Nephron (organoid): ENCODE measurements at regions not wholly inside any gene's neighbourhood (a gene's known extent, or its start where the extent isn't known, plus 50 kb on each side); places are given as distances from the start of the nearest gene placed in this dataset.

Source experiments
- H3K27ac Mint-ChIP-seq, 3 experiments: 2 replicates each; pipeline ENCODE4 v1.8.0; 2020; ENCODE audit warnings: mixed read lengths in 3 of 3, mild to moderate bottlenecking in 2 of 3, moderate library complexity in 1 of 3
- H3K27me3 Mint-ChIP-seq: 2 replicates; pipeline ENCODE4 v1.8.0; 2021; ENCODE audit warnings: low read depth, mild to moderate bottlenecking, moderate library complexity, mixed read lengths
- H3K36me3 Mint-ChIP-seq: 2 replicates; pipeline ENCODE4 v1.8.0; 2020; ENCODE audit warnings: low read depth, mixed read lengths
- H3K4me1 Mint-ChIP-seq: 2 replicates; pipeline ENCODE4 v1.8.0; 2020; ENCODE audit warnings: mixed read lengths
- H3K4me3 Mint-ChIP-seq, 3 experiments: 2 replicates each; pipeline ENCODE4 v1.8.0; 2020; ENCODE audit warnings: mild to moderate bottlenecking in 3 of 3, mixed read lengths in 3 of 3, moderate library complexity in 2 of 3
- H3K9me3 Mint-ChIP-seq: 2 replicates; pipeline ENCODE4 v1.8.0; 2020; ENCODE audit warnings: mixed read lengths
- TF ChIP-seq, protein P1 (sequence below), 3 experiments: fragments of 200-600 bp; sonication (generic); IDR thresholded peaks; one replicate each; pipeline ENCODE4 v1.5.0; 2021; ENCODE audit warnings: antibody characterized with exemption in 3 of 3; ENCODE audit not compliant: unreplicated experiment in 3 of 3

DNA sequence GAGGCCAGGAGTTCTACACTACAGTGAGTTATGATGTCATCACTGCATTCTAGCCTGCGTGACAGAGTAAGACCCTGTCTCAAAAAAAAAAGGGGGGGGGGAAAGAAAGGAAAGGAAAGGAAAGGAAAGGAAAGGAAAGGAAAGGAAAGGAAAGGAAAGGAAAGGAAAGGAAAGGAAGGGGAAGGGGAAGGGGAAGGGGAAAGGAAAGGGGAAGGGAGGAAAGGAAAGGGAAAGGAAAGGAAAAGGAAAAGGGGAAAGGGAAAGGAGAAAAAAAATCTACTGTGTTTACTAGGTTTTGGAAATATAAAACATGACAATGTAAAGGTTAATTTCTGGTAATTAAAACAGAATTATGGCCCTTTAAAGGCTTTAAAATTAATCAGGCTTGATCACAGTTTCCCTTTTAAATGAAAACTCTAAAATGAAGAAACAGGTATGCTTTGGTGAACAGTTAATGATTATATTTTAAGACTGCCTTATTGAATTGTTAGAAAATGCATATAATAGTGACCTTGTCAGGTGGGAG is 131.9 kb upstream of the POU5F2 start:
- H3K27me3 Mint-ChIP-seq = no peaks in the 10 kb centered on the region
- H3K4me1 Mint-ChIP-seq = no peaks in the 10 kb centered on the region
- no peaks in the 10 kb centered on the region for H3K9me3 Mint-ChIP-seq
- H3K27ac Mint-ChIP-seq = no peak overlapping the region
- H3K4me3 Mint-ChIP-seq = no peak overlapping the region
- TF ChIP-seq, protein P1, sequence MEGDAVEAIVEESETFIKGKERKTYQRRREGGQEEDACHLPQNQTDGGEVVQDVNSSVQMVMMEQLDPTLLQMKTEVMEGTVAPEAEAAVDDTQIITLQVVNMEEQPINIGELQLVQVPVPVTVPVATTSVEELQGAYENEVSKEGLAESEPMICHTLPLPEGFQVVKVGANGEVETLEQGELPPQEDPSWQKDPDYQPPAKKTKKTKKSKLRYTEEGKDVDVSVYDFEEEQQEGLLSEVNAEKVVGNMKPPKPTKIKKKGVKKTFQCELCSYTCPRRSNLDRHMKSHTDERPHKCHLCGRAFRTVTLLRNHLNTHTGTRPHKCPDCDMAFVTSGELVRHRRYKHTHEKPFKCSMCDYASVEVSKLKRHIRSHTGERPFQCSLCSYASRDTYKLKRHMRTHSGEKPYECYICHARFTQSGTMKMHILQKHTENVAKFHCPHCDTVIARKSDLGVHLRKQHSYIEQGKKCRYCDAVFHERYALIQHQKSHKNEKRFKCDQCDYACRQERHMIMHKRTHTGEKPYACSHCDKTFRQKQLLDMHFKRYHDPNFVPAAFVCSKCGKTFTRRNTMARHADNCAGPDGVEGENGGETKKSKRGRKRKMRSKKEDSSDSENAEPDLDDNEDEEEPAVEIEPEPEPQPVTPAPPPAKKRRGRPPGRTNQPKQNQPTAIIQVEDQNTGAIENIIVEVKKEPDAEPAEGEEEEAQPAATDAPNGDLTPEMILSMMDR (IDR thresholded peaks at IDR 0.05; ENCODE audit: unreplicated experiment in 3 of 3) = no peak
- peaks cover 4% of the 10 kb centered on the region for H3K36me3 Mint-ChIP-seq

DNA sequence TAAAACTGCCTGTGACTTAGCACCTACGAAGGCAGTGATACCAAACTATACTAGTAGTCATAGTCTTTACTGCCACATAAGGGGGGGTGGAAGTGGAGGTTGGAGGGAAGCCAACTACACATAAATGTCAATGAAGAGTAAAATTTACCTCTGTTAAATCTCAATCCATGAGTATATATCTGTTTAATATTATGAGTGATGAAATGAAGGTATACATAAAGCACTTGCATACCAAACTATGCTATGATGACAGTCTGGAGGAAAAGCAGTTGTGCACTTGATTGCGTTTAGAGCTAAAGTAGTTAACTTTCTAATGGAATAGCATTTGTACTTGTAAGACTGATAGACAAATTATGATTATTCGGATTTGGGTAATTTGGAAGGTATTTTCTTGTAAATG is 129.2 kb upstream of the POU5F2 start:
- no peak overlapping the region for H3K27ac Mint-ChIP-seq
- H3K9me3 Mint-ChIP-seq = no peaks in the 10 kb centered on the region
- no peaks in the 10 kb centered on the region for H3K27me3 Mint-ChIP-seq
- TF ChIP-seq, protein P1 (IDR thresholded peaks at IDR 0.05; ENCODE audit: unreplicated experiment in 3 of 3) = no peak
- peaks cover 4% of the 10 kb centered on the region for H3K36me3 Mint-ChIP-seq
- no peaks in the 10 kb centered on the region for H3K4me1 Mint-ChIP-seq
- H3K4me3 Mint-ChIP-seq = no peak overlapping the region

DNA sequence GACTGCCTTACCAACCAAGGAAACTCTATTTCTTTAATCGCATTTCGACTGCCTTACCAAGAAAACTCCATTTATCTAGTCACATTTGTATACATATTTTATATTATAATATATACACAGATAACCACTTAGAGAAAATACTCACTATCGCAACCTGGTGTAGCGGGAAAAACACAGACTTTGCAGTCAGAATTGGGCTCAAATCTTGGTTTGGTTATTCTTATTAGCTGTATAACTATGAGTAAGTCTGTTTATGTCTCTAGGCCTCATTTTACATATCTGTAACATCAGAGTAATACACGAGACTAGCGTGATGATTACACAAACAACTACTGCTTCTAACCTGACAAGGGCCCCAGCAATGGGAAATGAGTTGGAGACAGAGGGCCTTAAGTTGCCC is 127.5 kb upstream of the POU5F2 start:
- no peaks in the 10 kb centered on the region for H3K4me1 Mint-ChIP-seq
- H3K9me3 Mint-ChIP-seq = no peaks in the 10 kb centered on the region
- no peaks in the 10 kb centered on the region for H3K27me3 Mint-ChIP-seq
- no peak overlapping the region for H3K27ac Mint-ChIP-seq
- TF ChIP-seq, protein P1 (IDR thresholded peaks at IDR 0.05; ENCODE audit: unreplicated experiment in 3 of 3) = no peak
- H3K4me3 Mint-ChIP-seq = no peak overlapping the region
- H3K36me3 Mint-ChIP-seq = peaks cover 4% of the 10 kb centered on the region

DNA sequence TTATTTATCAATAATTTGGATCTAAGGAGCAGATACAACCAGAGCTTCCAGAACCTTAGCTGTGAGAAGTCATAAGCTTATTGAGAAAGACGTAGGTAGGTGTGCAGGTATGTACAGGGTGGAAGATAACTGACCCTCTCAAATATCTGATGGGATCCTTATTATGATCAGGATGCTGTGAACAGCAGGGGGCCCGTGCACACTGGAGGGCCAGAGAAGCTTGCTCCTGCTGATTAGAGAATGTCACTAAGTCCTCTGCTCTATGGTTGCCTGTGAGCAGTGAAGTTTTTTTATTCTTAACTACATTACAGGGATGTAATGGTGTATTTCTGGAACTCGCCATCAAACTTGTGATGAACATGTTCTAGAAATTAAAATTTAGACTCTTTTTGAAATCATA is 108.9 kb upstream of the POU5F2 start:
- Mint-ChIP-seq H3K4me1 (no peaks in the 10 kb centered on the region), H3K27me3 (no peaks in the 10 kb centered on the region), H3K9me3 (peaks cover 19% of the 10 kb centered on the region), H3K36me3 (peaks cover 23% of the 10 kb centered on the region), H3K27ac (no peak overlapping the region), H3K4me3 (no peak overlapping the region)
- TF ChIP-seq, protein P1 (IDR thresholded peaks at IDR 0.05; ENCODE audit: unreplicated experiment in 3 of 3) = no peak

DNA sequence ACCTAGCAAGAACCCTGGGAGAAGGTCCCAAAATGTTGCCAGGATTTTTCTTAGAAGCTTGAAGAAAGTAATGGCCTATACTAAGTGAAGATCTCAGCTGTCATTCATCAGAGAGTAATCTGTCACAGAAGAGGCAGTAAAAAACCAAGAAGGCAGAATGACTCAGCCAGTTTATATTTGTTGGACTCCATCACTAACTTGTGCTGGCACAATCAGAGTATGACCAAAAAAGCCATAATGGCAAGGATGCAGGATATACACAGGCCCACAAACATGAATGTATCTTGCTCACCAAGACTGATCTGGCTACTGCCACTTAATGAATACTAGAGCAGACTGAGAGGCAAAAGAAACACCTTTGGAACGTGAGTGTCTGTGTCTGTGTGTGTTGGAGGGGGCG is 104.0 kb upstream of the POU5F2 start:
- Mint-ChIP-seq H3K27ac (no peak overlapping the region), H3K4me3 (no peak overlapping the region)

DNA sequence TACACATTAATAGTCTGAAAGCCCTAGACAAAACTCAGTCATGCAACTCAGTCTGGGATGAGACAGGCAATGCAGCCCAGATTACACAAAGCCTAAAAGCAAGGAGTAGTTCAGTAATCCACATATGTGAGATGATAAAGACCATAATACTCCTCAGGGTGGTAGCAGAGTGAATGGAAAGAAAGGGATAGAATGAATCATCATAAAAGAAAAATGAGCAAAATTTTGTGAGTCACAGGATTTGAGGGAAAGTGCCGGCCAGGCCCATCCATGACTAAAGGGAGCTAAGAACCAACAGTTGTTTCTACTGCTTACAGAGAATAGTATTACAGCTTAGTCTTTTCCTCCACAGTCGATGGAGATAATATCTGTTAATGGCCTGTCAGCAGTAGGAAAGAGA is 90.0 kb upstream of the POU5F2 start:
- Mint-ChIP-seq H3K4me1 (no peaks in the 10 kb centered on the region), H3K36me3 (peaks cover 29% of the 10 kb centered on the region), H3K4me3 (no peak overlapping the region), H3K9me3 (peaks cover 12% of the 10 kb centered on the region), H3K27me3 (no peaks in the 10 kb centered on the region), H3K27ac (no peak overlapping the region)
- TF ChIP-seq, protein P1 (IDR thresholded peaks at IDR 0.05; ENCODE audit: unreplicated experiment in 3 of 3) = no peak

More for the DNA sequence above, 104.0 kb upstream of the POU5F2 start:
- TF ChIP-seq, protein P1 (IDR thresholded peaks at IDR 0.05; ENCODE audit: unreplicated experiment in 3 of 3) = no peak
- Mint-ChIP-seq H3K36me3 (peaks cover 50% of the 10 kb centered on the region), H3K4me1 (no peaks in the 10 kb centered on the region), H3K27me3 (no peaks in the 10 kb centered on the region), H3K9me3 (peaks cover 36% of the 10 kb centered on the region)
